ENCODE measurements at regions not wholly inside any gene's neighbourhood (a gene's known extent, or its start where the extent isn't known, plus 50 kb on each side); places are given as distances from the start of the nearest gene placed in this dataset.
"Not testable (repeated sequence)": the region's sequence is repeated elsewhere in the genome, so short reads cannot be mapped to it uniquely, and the experiment has no call there.

DNA sequence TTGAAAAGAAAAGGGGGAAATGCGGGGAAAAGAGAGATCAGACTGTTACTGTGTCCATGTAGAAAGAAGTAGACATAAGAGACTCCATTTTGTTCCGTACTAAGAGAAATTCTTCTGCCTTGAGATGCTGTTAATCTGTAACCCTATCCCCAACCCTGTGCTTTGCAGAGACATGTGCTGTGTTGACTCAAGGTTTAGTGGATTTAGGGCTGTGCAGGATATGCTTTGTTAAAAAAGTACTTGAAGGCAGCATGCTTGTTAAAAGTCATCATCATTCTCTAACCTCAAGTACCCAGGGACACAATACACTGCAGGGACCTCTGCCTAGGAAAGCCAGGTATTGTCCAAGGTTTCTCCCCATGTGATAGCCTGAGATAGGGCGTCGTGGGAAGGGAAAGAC lies 166.3 kb downstream of the GPX5 start:
- TF ChIP-seq, protein P1, sequence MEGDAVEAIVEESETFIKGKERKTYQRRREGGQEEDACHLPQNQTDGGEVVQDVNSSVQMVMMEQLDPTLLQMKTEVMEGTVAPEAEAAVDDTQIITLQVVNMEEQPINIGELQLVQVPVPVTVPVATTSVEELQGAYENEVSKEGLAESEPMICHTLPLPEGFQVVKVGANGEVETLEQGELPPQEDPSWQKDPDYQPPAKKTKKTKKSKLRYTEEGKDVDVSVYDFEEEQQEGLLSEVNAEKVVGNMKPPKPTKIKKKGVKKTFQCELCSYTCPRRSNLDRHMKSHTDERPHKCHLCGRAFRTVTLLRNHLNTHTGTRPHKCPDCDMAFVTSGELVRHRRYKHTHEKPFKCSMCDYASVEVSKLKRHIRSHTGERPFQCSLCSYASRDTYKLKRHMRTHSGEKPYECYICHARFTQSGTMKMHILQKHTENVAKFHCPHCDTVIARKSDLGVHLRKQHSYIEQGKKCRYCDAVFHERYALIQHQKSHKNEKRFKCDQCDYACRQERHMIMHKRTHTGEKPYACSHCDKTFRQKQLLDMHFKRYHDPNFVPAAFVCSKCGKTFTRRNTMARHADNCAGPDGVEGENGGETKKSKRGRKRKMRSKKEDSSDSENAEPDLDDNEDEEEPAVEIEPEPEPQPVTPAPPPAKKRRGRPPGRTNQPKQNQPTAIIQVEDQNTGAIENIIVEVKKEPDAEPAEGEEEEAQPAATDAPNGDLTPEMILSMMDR (conservative IDR thresholded peaks at IDR 0.05; ENCODE audit: low read depth, low read length) = not testable (repeated sequence)
- not testable (repeated sequence) for TF ChIP-seq EZH2 (IDR thresholded peaks at IDR 0.05; ENCODE audit: borderline replicate concordance, low read depth, low read length, poor library complexity, severe bottlenecking)
